GM18870 (cell line): ENCODE measurements at regions not wholly inside any gene's neighbourhood (a gene's known extent, or its start where the extent isn't known, plus 50 kb on each side); places are given as distances from the start of the nearest gene placed in this dataset.

Experiments
- ATAC-seq: cut with Tn5 transposase; IDR thresholded peaks from one replicate; pipeline ENCODE4 v1.9.1; 2021; ENCODE audit warnings: moderate library complexity; ENCODE audit not compliant: unreplicated experiment

DNA sequence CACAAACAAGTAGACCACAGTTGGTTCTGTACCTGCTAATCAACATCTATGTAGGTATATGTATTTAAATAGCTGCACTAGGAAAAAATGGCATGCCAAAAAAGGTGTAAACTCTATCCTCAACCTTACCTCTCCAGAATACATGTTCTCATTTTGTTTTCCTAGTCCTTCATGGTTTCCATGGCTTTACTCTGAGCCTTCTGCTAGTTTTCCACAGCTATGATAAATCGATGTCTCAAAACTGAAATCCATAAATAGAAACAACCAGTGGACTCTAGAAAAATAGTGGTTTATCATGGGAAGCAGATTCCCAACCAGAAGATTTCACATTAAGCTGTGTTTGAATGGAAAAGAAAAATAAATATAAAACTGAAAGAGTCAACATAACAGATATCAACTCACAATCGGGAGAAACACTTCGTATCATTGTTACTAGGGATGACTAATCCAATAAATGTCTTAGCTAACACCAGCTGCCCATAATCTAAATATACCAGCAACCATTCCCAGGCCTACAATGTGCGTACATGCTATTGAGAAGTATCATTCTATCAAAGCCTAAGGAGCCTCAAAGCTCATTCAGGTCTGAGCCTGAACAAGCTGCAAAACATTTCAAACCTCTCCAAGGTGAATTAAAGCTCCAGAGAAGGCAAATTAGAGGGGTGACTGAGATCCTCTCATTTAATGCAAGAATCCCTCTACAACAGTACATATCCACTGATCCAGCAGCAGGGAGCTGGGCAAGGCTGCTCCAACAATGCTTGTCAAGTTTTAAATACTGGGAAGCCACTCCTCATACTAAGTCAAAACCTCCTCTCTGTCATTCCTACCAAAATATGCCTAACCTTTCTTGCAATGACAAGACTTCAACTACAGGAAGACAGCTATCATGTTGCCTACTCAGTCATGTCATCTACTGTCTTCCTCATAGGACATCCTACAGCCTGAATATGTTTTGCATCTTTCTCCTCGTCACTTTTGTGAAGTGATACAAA, 90.2 kb downstream of the KCTD12 start:
- no peak for ATAC-seq

DNA sequence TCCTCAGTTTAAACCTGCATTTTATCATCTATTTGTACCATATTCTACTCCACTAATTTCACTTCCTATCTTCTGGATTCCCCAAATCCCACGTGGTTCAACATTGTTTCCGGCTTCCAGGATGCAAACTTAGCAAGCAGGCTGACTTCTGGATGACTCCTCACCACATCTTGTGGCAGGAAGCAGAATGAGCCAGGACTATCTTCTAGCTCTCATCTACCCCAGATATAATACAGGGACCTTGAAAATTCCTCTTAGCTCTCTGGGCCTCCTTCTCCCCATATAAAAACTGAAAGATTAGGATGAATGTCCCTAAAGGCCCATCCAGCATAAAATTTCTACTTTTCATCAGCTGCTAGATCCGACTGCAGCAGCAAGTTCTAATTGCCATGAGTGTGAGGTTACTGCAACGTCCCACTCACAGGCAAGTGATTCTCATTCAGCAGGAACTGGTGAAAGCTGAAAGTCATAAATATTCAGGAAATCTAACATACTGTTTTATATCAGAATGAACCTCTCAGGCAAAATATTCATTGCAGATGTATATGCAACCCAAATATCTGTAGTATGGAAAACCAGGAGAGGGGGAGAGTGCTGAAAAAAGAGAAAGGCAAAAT, 93.4 kb downstream of the KCTD12 start:
- ATAC-seq, result no peak

DNA sequence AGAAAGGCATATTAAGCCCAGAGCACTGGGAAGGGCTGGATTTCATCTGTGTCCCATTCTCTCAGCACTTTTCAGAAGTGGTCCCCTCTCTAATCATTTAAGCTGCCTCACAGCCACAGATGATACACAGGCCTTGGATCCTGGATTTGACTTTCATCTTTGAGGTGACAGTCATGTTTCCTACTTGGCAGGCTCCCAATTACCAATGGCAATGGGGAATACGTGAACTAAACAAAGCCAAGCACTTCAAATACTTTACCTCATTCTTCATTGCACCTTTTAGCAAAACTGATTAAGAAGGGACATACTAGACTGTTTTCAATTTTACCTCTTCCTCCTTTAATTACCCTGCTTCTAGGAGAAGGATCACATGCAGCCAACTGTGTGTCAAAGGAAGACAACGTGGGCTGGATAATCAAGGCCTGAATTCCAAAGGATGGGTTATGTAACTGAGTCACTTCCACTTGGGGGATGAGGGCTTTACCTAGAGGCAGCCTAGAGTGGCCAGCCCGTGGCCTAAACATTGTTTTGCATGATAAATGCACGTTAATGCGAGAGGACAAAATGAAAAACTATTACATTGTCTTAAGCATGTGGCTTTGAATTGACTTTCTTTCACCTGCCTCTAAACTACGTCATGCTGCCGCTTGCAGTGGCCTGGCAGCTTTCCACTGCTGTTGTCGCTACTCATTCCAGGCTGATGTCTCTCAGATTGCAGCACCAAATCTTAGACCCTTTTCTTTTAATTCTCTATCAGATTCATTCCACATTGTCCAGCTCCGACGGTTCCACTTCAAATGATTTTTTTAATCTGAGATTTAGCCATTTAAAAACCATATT, 95.0 kb downstream of the KCTD12 start:
- ATAC-seq, result no peak

DNA sequence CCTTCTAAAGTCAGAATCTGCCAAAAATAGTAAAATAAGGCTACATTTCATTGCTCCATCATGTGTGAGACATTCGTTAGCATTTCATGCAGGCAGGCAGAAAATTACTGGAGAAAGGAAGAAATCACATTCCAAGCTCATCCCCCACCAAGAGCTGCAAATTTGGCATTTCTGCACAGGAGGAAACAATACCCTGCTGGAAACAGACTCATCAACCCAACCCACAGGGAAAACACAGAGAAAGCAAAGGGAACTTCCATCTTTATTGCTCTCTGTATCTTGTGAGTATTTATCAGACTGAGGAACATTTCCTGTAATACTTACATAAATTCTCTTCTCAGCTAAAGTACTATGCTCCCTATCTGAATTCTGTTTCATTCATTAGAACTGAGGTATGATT, 95.7 kb downstream of the KCTD12 start:
- ATAC-seq, result no peak

DNA sequence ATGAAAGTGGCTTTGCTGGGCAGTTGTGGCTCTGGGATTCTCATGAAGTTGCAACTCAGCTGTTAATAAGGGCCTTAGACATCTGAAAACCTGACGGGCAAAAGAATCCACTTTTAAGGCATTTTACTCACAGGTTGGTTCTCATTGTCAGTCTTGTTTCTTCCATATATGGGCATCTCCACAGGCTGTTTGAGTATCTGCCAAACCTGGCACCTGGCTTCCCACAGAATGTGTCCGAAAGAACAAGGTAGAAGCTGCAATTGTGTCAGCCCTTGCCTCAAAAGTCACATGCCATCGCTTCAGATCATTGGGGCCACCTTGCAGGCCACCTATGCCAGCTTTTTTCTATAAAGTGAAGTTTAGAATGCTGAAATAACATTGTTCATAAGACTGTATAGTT, 102.4 kb downstream of the KCTD12 start:
- no peak for ATAC-seq

- ATAC-seq, result no peak
These were observed 107.4 kb downstream of the KCTD12 start for GRCh38 chr13:76778853-76779252.

DNA sequence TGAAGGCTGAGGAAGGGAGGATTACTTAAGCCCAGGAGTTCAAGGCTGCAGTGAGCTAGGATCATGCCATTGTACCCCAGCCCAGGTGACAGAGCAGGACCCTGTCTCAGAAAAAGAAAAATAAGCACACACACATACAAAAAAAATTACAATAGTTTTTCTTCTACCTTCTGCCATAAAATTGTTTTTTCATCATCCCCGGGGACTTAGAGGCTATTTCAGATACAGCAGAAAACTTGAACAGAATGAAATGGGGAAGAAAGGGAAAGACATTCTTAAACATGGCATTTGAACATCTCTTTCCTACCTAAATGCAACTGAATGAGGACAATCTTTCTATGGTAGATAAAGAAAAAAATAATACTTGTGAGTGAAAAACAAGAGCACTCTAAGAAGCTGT, 109.1 kb downstream of the KCTD12 start:
- ATAC-seq, result no peak

GRCh38 chr13:76775088-76775740, 111.0 kb downstream of the KCTD12 start:
- ATAC-seq, result no peak

GRCh38 chr13:76773448-76774094, 112.6 kb downstream of the KCTD12 start:
- ATAC-seq, result no peak

DNA sequence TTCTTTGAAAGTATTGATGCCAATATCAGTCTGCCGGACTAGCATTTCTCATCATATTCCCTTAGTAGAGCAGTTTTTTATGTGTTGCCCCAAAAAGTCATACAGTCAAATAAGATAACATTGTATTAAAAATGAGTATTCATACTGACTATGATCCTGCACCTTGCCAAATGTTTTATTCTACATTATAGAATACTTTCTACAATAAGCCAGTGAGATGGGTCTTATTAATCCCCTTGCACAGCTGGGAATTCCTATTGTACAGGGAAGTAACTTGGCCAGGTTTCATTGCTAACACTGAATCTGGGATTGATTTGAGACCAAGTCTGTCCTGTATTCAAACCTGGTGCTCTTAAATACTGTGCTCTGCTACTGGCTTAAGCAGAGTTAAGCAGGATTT, 114.0 kb downstream of the KCTD12 start:
- no peak for ATAC-seq

DNA sequence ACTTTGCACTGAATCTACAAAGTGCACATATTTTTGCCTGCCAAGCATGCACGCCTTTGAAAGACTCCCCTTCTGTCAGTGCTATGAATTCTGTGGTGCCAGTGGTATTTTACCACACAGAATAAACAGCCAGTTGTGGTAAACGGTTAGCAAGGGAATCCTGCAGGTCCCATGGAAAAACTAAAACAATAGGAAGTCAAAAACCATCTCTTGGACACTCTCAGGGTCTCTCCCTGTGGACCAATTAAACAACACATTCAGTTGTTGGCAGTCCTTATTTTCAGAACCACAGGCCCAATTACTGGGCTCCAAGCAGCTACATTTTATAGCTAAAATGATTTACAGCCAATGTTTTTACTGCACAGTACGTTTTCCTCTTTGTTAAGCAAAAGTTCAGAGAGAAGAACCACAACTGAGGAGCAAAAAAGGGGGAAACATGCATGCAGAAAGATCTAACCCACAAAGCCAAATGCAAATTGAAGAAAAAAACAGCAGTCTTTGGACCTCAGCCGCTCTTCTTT, 116.9 kb downstream of the KCTD12 start:
- ATAC-seq, result no peak

DNA sequence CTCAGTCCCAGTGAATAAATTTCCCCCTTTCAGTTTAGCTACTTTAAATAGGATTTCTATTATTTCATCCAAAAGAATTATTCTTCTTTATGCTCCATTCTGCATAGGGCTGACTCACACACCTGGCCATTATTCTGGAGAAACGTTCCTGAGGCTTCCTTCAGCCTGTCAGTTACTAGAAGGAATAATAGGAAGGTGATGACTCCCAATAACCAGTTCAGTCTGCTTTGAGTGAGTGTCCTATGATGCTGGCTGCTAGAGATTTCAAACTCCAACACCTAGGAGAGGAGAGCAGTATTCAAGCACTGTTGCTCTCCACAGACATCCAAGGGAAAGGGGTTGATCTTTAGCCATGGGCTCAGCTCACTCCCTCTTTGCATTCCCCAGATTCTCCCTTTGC, 117.8 kb downstream of the KCTD12 start:
- ATAC-seq, result no peak

DNA sequence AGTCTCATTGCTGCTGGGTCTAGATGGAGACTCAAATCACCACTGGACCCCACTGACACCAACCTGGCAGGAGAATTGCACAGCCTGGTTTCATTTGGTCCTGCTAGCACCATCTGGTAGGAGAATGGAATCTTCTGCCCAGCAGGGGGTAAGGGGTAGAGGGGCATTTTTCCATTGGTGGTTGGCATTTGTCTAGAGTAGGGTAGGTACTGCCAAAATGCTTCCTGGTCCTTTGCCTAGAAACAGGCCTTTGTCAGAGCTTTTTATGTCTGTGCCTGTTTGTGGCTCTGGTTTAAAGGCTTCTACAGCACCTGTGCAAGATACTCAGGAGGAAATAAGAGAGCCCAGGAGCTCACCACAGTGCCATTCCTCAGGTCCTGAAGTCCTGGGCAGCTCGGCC, 121.3 kb downstream of the KCTD12 start:
- ATAC-seq, result no peak

DNA sequence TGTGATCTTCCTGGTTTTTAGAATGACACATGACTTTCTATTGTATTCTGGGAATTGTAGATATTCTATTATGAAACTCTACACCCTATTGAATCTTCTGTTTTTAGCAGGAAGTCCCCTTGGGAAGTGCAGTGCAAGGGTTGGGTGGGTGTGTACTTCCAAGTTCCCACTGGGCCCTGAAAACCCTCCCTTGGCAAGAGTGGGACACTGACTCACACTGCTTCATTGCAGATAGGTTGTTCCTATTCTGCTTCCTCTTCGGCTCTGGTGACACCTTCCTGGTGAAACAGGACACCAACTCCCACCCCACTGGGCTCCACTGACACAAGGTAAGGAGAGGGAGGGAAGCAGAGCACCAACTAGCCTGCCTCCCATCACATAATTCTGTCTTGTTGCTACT, 121.8 kb downstream of the KCTD12 start:
- ATAC-seq, result no peak

DNA sequence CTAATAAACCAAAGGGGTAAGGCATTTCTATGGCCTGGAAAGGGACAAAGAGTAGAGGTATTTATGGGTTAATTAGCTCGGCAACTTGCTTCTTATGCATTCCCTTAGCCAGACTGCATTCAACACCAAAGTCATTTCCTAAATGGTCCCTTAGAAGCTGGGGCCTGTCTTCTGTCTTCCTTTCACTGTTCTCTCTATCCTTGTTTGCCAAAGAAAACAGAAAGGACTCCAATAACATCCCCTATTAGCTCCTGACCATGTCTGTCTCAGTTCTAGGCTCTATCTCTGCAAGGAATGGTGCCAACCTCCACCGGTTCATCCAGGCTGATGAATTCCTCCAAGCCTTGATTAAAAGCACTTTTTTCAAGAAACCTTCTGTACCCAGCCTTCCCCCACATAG, 123.5 kb downstream of the KCTD12 start:
- ATAC-seq, result no peak

DNA sequence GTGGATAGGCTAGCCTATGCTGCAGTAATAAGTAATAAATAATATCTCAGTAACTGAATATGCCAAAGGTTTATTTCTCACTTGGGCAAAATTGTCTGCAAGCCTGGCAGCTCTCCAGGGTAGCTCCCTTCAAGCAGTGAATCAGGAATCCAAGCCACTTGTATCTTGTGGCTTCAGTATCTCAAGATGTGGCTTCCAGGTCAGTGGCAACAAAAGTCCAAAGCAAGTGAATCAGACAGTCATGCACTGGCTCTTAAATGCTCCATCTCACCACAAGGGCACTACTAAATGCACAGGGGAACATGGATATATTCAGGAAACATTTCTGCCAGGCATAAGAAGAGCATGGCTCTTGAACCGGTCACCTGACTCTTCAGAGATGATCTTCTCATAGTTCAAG, 126.3 kb downstream of the KCTD12 start:
- ATAC-seq, result no peak

- no peak for ATAC-seq
These were observed 127.5 kb downstream of the KCTD12 start for GRCh38 chr13:76758738-76759137.

- ATAC-seq, result no peak
These were observed 127.9 kb downstream of the KCTD12 start for GRCh38 chr13:76758257-76758656.

DNA sequence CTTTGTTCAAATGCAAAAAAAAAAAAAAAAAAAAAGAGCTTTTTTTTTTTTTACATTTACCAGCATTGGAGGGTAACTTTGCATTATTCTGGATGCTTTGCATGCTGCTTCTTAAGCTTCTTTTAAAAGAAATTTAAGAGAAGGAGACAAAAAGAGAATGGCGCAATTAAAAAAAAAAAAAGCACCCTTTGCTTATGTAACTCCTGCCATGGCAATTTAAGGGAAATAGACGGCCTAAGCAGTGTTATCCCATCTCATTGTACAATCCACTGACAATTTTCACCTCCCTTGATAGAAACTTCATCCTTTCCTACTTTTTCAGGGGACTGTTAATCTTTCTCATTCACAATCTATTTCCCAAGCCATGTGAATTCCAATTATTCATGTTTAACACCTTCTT, 129.8 kb downstream of the KCTD12 start:
- ATAC-seq, result no peak

DNA sequence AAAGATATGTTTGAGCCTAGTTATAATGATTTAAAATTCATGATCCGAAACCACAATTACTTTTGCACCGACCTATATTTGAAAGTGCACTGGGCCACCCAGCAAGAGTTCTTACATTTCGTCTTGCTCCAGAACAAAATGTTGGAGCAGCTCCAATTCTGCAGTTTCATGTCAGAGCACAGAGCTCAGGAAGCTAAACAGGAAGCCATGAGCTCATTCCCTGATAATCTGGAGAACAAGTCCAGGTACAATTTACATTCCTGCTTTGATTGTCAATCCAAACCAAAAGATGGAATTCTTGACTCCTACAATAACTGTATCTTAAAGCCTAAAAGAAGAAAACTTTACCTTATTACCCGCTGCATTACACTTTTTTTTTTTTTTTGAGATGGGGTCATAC, 131.8 kb downstream of the KCTD12 start:
- ATAC-seq, result no peak
